T-cell (primary cell): ENCODE measurements at regions not wholly inside any gene's neighbourhood (a gene's known extent, or its start where the extent isn't known, plus 50 kb on each side); places are given as distances from the start of the nearest gene placed in this dataset.

ENCODE experiments used
- ATAC-seq, 4 experiments: fragments of 200-7000 bp in 3 of 4; fragments of 150-1000 bp in 1 of 4; cut with Tn5 transposase; replicated peaks in 1 of 4; 1 replicate in 3 of 4; 2 replicates in 1 of 4; pipeline ENCODE4 v1.10.0; 2021; ENCODE audit warnings: moderate library complexity in 3 of 4, mild to moderate bottlenecking in 2 of 4, moderate number of reproducible peaks in 1 of 4
- CTCF ChIA-PET, 2 donors: fragments of 300-600 bp; sonication (Branson Sonifier 250); formaldehyde crosslinking; loops; one replicate each; lab custom pipeline; 2022; ENCODE audit warnings: antibody characterized with exemption in 2 of 2; lab: Charles Lee
- POLR2A ChIA-PET, 2 donors: fragments of 300-600 bp; sonication (Branson Sonifier 250); formaldehyde crosslinking; loops; one replicate each; lab custom pipeline; 2022; ENCODE audit warnings: antibody characterized with exemption in 2 of 2; lab: Charles Lee
- DNase-seq, 35 experiments: peaks; one replicate each; pipeline versions ENCODE4 v3.0.0 to v3.0.0-alpha.2; 2013 to 2023
- H3K27ac ChIP-seq: one replicate; pipeline ENCODE4 v1.5.1; 2013; ENCODE audit warnings: low read length
- H3K27me3 ChIP-seq, 2 experiments: replicated peaks in 1 of 2; 1 replicate in 1 of 2; 2 replicates in 1 of 2; pipeline versions ENCODE4 v1.6.1 to v1.7.0; 2013; ENCODE audit warnings: low read length in 1 of 2, mixed read lengths in 1 of 2; ENCODE audit not compliant: control insufficient read depth in 2 of 2, insufficient read depth in 2 of 2; ENCODE audit errors: extremely low read depth in 1 of 2
- H3K36me3 ChIP-seq, 2 donors: 1 replicate in 1 of 2; 2 replicates in 1 of 2; pipeline versions ENCODE4 v1.6.1 to v1.7.0; 2013; ENCODE audit warnings: low read length in 1 of 2; ENCODE audit not compliant: control insufficient read depth in 2 of 2, insufficient read depth in 1 of 2; ENCODE audit errors: extremely low read depth in 1 of 2
- H3K4me1 ChIP-seq, 2 experiments: 1 replicate in 1 of 2; 2 replicates in 1 of 2; pipeline versions ENCODE4 v1.6.1 to v1.7.0; 2013; ENCODE audit warnings: low read length in 2 of 2, mixed read lengths in 1 of 2; ENCODE audit not compliant: insufficient read depth in 2 of 2, control insufficient read depth in 1 of 2; ENCODE audit errors: extremely low read depth in 1 of 2
- H3K4me3 ChIP-seq, 2 donors: 1 replicate in 1 of 2; 2 replicates in 1 of 2; pipeline versions ENCODE4 v1.5.1 to v1.7.0; 2013; ENCODE audit warnings: mild to moderate bottlenecking in 2 of 2, low read length in 1 of 2, moderate library complexity in 1 of 2; ENCODE audit not compliant: control insufficient read depth in 1 of 2; ENCODE audit errors: extremely low read depth in 1 of 2
- H3K9me3 ChIP-seq: 2 replicates; pipeline ENCODE4 v1.7.0; 2013
- H3K27ac Mint-ChIP-seq, 2 donors: one replicate each; pipeline ENCODE4 v1.8.0; 2020 to 2021; ENCODE audit warnings: mild to moderate bottlenecking in 2 of 2, mixed read lengths in 2 of 2
- H3K27me3 Mint-ChIP-seq, 2 donors: one replicate each; pipeline ENCODE4 v1.8.0; 2021 to 2022; ENCODE audit warnings: mixed read lengths in 2 of 2
- H3K36me3 Mint-ChIP-seq: one replicate; pipeline ENCODE4 v1.8.0; 2021; ENCODE audit warnings: mixed read lengths
- H3K4me1 Mint-ChIP-seq, 3 donors: one replicate each; pipeline ENCODE4 v1.8.0; 2020 to 2022; ENCODE audit warnings: mixed read lengths in 3 of 3, mild to moderate bottlenecking in 1 of 3
- H3K4me3 Mint-ChIP-seq, 3 donors: one replicate each; pipeline ENCODE4 v1.8.0; 2020 to 2022; ENCODE audit warnings: mild to moderate bottlenecking in 3 of 3, mixed read lengths in 3 of 3, moderate library complexity in 3 of 3
- H3K9me3 Mint-ChIP-seq, 3 donors: one replicate each; pipeline ENCODE4 v1.8.0; 2020 to 2022; ENCODE audit warnings: mixed read lengths in 3 of 3
- WGBS: methylation state at CpG from one replicate; pipeline ENCODE4 v1.1.5; 2013; ENCODE audit warnings: missing lambda C conversion rate; ENCODE audit not compliant: insufficient coverage; 5-methylcytosine and 5-hydroxymethylcytosine counted together

DNA sequence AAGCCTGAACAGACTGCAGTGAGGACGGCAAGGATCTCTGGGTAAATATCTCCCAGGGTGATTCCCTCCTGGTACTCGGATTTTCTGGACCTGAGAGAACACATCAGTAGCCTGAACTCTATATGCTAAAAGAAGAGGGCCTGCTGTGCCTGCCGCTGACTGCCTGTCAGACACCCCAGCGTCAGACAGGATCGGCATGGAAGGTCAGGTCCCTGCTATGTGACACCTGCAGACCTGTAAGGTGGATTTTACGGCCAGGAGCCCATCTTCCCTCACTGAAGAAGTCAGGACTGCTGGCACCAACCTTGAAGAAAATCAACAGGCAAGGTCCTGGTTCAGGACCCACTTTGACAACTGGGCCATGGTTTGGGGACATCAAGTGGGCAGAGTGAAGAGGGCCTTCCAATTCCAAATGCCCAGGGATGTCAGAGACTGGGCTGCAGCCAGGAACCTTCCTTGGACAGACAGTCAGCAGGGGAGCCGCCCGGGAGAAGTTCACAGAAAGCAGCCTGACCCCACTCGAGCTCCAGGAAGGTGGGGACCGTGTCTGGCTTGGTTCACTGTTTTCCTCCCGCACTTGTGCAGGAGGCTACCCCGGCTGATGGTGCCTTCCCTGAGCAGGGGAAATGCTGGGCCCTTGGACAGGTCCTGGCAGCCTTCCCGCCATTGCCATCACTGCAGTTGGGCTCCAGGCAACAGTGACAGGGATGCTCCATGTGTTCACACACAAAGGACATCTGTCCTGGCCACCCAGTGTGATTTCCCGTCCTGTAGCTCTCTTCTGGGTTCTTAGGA lies 91.8 kb upstream of the LANCL2 start:
- H3K9me3 ChIP-seq: no peaks in the 10 kb centered on the region
- Mint-ChIP-seq H3K36me3 (no peaks in the 10 kb centered on the region), H3K4me1 (no peaks in the 10 kb centered on the region), H3K9me3 (no peaks in the 10 kb centered on the region), H3K27me3 (peaks cover 0 to 6% of the 10 kb centered on the region in 2 donors), H3K4me3 (no peak overlapping the region), H3K27ac (no peak overlapping the region)
- DNase-seq: no peak
- peaks cover 0 to 33% of the 10 kb centered on the region in 2 experiments for H3K27me3 ChIP-seq
- POLR2A ChIA-PET: interaction anchor here in 1 of 2 donors (0.5 kb wide), 1 partner anchor 618 kb away, joined by 5 read pairs; no protein-coding TSS in a partner anchor
- ATAC-seq: no peak
- no peak overlapping the region for H3K4me3 ChIP-seq
- CTCF ChIA-PET: interaction anchor here in 1 of 2 donors (0.6 kb wide), 1 partner anchor 23 kb away, joined by 6 read pairs; no protein-coding TSS in a partner anchor
- no peaks in the 10 kb centered on the region for H3K36me3 ChIP-seq
- WGBS: 83% methylated on average over 14 of the region's 14 CpGs
- no peaks in the 10 kb centered on the region for H3K4me1 ChIP-seq
- no peak overlapping the region for H3K27ac ChIP-seq

DNA sequence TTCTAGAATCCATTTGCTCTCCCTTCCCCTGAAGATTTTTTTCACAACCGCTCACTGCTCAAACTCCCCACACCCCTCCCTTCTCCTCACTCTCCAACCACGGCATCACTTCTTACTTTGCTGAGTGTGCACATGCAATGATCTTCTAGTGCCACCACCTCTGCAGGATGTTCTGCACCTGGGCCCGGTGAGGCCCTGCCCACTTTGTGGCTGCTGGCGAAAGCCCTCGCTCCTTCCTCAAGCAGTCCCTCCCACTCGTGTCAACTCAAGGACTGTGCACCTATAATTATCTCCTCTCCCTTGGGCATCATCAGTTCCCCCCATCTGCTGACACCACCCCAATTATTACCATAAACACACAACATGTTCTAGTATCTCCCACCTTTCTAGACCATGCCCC lies 91.0 kb upstream of the LANCL2 start:
- Histone ChIP-seq H3K4me3 (no peak overlapping the region), H3K4me1 (no peaks in the 10 kb centered on the region)
- H3K4me1 Mint-ChIP-seq: no peaks in the 10 kb centered on the region

DNA sequence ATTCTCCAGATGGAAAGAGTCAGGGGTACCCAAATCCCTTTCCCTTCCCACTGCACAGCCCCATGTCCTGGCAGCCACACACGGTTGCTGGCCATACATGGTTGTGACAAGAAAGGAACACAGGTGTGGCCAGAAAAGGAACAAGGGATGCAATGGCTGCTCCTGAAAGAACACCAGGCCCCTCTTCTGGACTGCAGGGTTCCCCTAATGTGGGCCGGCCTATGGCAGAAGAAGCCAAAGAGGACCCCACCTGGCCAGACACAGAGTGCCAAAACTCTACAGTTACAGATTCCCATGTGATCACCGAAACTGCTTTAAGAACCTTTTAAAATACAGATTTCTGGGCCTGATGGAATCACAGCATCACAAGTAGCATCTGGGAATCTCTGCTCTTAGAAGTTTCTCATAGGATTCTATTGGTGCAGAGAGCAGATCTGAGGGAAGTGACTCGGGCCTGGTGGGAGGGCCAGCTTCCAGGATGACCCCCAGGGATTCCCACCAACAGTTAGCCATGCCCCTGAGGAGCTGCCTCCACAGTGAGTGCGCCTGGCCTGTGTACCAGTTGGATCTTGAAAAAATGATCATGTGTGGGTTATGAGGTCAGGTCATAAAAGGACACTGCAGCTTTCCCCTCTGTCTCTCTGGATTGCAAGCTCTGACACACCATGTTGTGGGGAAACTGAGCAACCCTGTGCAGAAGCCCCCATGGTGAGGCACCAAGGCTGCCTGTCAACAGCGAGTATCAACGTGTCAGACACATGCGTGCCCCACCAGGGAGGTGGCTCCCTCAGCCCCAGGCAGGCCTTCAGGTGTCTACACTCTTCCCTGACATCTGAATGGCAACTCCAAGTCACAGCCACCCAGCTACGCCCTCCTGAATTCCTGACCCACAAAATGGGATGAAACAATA lies 89.6 kb upstream of the LANCL2 start:
- Mint-ChIP-seq H3K9me3 (no peaks in the 10 kb centered on the region), H3K4me3 (no peak overlapping the region), H3K36me3 (no peaks in the 10 kb centered on the region), H3K27ac (no peak overlapping the region), H3K4me1 (peaks cover 0 to 6% (median 2%) of the 10 kb centered on the region in 3 donors), H3K27me3 (peaks cover 2 to 3% of the 10 kb centered on the region in 2 donors)
- DNase-seq: no peak
- WGBS: 89% methylated on average over 5 of the region's 9 CpGs
- Histone ChIP-seq H3K4me3 (no peak overlapping the region), H3K27ac (no peak overlapping the region), H3K9me3 (no peaks in the 10 kb centered on the region), H3K4me1 (peaks cover 0 to 6% of the 10 kb centered on the region in 2 experiments), H3K36me3 (no peaks in the 10 kb centered on the region), H3K27me3 (peaks cover 0 to 31% of the 10 kb centered on the region in 2 experiments)
- no peak for ATAC-seq
- ChIA-PET POLR2A (no interaction called here), CTCF (interaction anchor here (0.6 to 2.6 kb wide), 4 partner anchors 31 to 140 kb away, joined by 3 to 12 read pairs (median 4); no protein-coding TSS in a partner anchor)

More for the DNA sequence above, 91.0 kb upstream of the LANCL2 start:
- Mint-ChIP-seq H3K27me3 (peaks cover 0 to 3% of the 10 kb centered on the region in 2 donors), H3K9me3 (no peaks in the 10 kb centered on the region), H3K27ac (no peak overlapping the region), H3K4me3 (no peak overlapping the region), H3K36me3 (no peaks in the 10 kb centered on the region)
- H3K27ac ChIP-seq: no peak overlapping the region
- ChIA-PET CTCF (no interaction called here), POLR2A (interaction anchor here in 1 of 2 donors (0.5 kb wide), 1 partner anchor 618 kb away, joined by 5 read pairs; no protein-coding TSS in a partner anchor)
- H3K36me3 ChIP-seq: no peaks in the 10 kb centered on the region
- 36% methylated on average over 6 of the region's 6 CpGs for WGBS
- ATAC-seq: no peak
- DNase-seq: no peak
- H3K9me3 ChIP-seq: no peaks in the 10 kb centered on the region
- peaks cover 0 to 31% of the 10 kb centered on the region in 2 experiments for H3K27me3 ChIP-seq

DNA sequence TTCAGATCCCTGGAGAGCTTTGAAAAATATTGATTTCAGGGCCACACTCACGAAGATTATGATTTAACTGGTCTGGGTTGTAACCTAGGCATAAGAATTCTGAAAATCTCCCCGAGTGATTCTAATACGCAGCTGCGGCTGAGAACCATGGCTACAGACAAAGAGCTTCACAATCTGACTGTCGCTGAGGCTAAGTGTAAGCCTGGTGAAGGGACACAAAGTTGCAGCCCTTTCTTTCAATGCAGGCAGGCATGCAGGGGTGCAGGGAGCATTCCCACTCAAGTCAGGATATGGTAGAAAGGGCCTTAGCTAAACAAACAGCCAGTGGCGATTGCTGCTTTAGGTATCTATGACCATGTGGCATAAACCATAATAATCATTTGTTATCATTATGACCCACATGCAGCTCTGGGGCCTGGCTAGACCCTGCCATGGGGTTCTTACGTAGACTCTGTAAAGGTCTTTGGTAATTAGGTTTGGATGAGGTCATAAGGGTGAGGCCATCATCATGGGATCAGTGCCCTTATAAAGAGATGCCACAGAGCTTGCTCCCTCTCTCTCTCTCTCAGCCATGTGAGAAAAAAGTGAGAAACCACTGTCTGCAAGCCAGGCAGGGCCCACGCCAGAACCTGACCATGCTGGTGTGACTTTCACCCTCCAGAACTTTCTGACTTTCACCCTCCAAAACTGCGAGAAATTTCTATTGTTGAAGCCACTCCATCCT lies 88.4 kb upstream of the LANCL2 start:
- Histone ChIP-seq H3K4me1 (peaks cover 0 to 6% of the 10 kb centered on the region in 2 experiments), H3K27me3 (peaks cover 0 to 24% of the 10 kb centered on the region in 2 experiments), H3K27ac (no peak overlapping the region), H3K9me3 (no peaks in the 10 kb centered on the region), H3K4me3 (no peak overlapping the region), H3K36me3 (no peaks in the 10 kb centered on the region)
- no peak for DNase-seq
- 82% methylated on average over 6 of the region's 9 CpGs for WGBS
- peaks cover 0 to 6% (median 2%) of the 10 kb centered on the region in 3 donors for H3K4me1 Mint-ChIP-seq
- H3K9me3 Mint-ChIP-seq: no peaks in the 10 kb centered on the region
- no peak for ATAC-seq
- H3K27ac Mint-ChIP-seq: no peak overlapping the region
- peaks cover 2 to 3% of the 10 kb centered on the region in 2 donors for H3K27me3 Mint-ChIP-seq
- CTCF ChIA-PET: interaction anchor here (0.5 to 2.6 kb wide), 5 partner anchors 123 to 473 kb away, joined by 3 to 12 read pairs (median 4); no protein-coding TSS in a partner anchor
- POLR2A ChIA-PET: no interaction called here
- H3K4me3 Mint-ChIP-seq: no peak overlapping the region
- no peaks in the 10 kb centered on the region for H3K36me3 Mint-ChIP-seq

DNA sequence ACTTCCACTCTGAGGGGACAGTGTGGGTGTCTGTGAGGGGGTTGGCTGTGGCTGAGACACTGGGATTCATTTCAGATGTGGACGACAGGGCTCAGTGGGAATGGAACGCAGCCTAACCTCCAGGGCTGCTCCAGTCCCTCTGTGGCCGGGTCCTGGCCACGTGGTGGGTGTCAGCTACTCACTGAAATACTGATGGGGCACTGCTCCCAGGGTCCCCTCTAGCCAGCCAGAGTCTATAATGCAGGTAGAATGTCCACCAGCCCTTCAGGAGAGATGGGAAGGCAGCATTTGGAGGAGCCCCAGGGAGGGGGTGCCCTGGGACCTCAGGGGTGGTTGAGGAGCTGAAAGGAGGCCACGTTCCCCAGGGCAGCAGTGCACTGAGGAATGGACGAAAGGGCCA lies 87.2 kb upstream of the LANCL2 start:
- H3K27me3 ChIP-seq: peaks cover 0 to 16% of the 10 kb centered on the region in 2 experiments
- Mint-ChIP-seq H3K36me3 (no peaks in the 10 kb centered on the region), H3K4me3 (no peak overlapping the region), H3K9me3 (no peaks in the 10 kb centered on the region), H3K27ac (no peak overlapping the region), H3K4me1 (peaks cover 0 to 6% (median 2%) of the 10 kb centered on the region in 3 donors), H3K27me3 (peaks cover 2 to 3% of the 10 kb centered on the region in 2 donors)
- no peaks in the 10 kb centered on the region for H3K9me3 ChIP-seq
- H3K36me3 ChIP-seq: no peaks in the 10 kb centered on the region
- H3K4me1 ChIP-seq: peaks cover 0 to 6% of the 10 kb centered on the region in 2 experiments
- no peak for DNase-seq
- WGBS: 83% methylated on average over 6 of the region's 6 CpGs
- H3K27ac ChIP-seq: no peak overlapping the region
- ChIA-PET POLR2A (no interaction called here), CTCF (interaction anchor here (2.6 to 5.4 kb wide), 2 partner anchors 137 kb away, joined by 12 to 31 read pairs; no protein-coding TSS in a partner anchor)
- no peak overlapping the region for H3K4me3 ChIP-seq
- ATAC-seq: no peak
